Brain microvascular endothelial cell (primary cell): ENCODE measurements at regions not wholly inside any gene's neighbourhood (a gene's known extent, or its start where the extent isn't known, plus 50 kb on each side); places are given as distances from the start of the nearest gene placed in this dataset.

Experiments
- DNase-seq: peaks from one replicate; pipeline ENCODE4 v3.0.0-alpha.2; 2020
- H3K27ac ChIP-seq: fragments of 250-450 bp; sonication (Bioruptor Pico); 2 replicates; pipeline ENCODE4 v1.5.1; 2020; ENCODE audit warnings: mild to moderate bottlenecking, moderate library complexity
- H3K27me3 ChIP-seq: fragments of 250-450 bp; sonication (Bioruptor Pico); replicated peaks from 2 replicates; pipeline ENCODE4 v1.5.1; 2020; ENCODE audit warnings: mild to moderate bottlenecking
- H3K36me3 ChIP-seq: fragments of 250-450 bp; sonication (Bioruptor Pico); replicated peaks from 2 replicates; pipeline ENCODE4 v1.5.1; 2020; ENCODE audit warnings: mild to moderate bottlenecking
- H3K4me3 ChIP-seq: 2 replicates; pipeline ENCODE4 v1.5.1; 2011; ENCODE audit warnings: low read depth, mild to moderate bottlenecking, control low read depth, low read length, moderate library complexity
- in situ Hi-C: cut with HindIII; loops from 2 replicates; pipeline ENCODE4 v1.10.0; 2017; ENCODE audit warnings: low sequenced_read_pairs, low pct_ligation_motif_present
- TF ChIP-seq, protein P1 (sequence below): IDR thresholded peaks from 2 replicates; pipeline ENCODE4 v1.5.1; 2011; ENCODE audit warnings: low read depth, mild to moderate bottlenecking, moderate library complexity, low read length, control low read depth, inconsistent platforms; ENCODE audit errors: missing control alignments

DNA sequence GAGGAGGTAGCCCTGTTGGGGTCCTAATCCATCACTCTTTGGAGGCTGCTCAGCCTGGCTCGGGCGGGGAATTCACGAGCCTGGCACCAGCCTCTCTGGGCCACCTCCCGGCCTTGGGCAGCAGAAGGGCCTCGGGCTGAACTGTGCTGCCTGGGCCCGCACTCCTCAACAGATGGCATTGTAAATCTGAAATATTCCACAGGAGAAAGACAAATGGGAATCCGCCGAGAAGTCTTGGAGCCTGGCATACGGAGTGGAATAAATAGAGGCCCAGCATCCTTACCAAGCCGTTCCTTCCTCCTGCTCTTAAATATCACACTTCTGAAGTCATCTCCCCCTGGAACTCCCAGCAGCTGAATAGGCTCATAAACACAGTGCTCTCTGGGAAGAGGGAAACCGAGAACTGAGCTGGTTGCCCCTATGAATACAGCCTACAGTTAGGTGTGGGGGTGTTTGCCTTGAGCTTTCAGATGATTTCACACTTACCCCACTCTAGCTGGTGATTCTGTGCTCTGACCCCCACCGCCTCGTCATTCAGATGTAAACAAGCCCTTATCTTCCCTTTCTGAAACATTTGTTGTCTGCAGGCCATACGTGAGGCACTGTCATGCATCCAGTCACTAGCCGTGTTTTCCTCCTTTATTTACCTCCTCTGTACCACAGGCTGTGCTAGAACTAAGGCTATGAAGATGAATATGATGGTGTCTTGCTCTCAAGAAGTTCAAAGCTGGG, 455.0 kb upstream of the CLINT1 start:
- DNase-seq = no peak

DNA sequence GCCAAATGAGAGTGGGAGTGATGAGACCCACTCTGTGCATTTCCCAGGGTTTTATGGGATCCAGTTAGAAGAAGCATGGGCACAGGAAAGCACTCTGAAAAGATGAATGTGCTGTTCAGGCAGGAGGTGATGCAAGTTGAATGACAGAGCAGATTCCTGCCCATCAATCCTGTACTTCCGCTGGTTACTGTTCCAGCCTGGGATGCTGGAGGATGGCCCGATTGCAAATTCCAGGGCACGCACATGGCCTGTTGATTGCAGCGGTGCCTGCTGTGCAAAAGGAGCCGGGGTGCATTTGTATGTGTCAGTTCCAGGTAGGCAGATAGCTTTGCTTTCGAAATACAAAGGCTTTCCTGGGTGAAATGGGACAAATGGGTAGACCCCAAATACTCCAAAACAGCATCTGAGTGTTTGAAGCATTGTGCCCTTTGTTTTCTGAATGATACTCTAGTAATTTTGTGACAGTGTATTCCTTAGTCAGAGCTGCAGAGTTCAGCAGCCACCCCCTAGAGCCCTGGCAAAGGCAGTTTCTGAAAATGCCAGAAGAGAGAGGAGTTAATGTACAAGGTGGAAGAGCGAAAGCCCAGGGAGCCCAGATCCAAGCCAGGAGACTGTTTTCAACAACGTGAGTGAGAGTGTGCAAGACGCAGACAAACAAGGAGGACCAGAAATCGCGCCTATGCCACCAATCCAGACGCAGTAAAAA, 454.2 kb upstream of the CLINT1 start:
- TF ChIP-seq, protein P1, sequence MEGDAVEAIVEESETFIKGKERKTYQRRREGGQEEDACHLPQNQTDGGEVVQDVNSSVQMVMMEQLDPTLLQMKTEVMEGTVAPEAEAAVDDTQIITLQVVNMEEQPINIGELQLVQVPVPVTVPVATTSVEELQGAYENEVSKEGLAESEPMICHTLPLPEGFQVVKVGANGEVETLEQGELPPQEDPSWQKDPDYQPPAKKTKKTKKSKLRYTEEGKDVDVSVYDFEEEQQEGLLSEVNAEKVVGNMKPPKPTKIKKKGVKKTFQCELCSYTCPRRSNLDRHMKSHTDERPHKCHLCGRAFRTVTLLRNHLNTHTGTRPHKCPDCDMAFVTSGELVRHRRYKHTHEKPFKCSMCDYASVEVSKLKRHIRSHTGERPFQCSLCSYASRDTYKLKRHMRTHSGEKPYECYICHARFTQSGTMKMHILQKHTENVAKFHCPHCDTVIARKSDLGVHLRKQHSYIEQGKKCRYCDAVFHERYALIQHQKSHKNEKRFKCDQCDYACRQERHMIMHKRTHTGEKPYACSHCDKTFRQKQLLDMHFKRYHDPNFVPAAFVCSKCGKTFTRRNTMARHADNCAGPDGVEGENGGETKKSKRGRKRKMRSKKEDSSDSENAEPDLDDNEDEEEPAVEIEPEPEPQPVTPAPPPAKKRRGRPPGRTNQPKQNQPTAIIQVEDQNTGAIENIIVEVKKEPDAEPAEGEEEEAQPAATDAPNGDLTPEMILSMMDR = no peak
- DNase-seq = no peak
- in situ Hi-C loops = no loop called here
- Histone ChIP-seq H3K36me3 (no peaks in the 10 kb centered on the region), H3K27me3 (no peaks in the 10 kb centered on the region), H3K27ac (no peak overlapping the region), H3K4me3 (no peak overlapping the region)

More for the DNA sequence above, 455.0 kb upstream of the CLINT1 start:
- Histone ChIP-seq H3K27me3 (no peaks in the 10 kb centered on the region), H3K36me3 (no peaks in the 10 kb centered on the region), H3K4me3 (no peak overlapping the region), H3K27ac (no peak overlapping the region)
- in situ Hi-C loops = no loop called here
- TF ChIP-seq, protein P1 = no peak

DNA sequence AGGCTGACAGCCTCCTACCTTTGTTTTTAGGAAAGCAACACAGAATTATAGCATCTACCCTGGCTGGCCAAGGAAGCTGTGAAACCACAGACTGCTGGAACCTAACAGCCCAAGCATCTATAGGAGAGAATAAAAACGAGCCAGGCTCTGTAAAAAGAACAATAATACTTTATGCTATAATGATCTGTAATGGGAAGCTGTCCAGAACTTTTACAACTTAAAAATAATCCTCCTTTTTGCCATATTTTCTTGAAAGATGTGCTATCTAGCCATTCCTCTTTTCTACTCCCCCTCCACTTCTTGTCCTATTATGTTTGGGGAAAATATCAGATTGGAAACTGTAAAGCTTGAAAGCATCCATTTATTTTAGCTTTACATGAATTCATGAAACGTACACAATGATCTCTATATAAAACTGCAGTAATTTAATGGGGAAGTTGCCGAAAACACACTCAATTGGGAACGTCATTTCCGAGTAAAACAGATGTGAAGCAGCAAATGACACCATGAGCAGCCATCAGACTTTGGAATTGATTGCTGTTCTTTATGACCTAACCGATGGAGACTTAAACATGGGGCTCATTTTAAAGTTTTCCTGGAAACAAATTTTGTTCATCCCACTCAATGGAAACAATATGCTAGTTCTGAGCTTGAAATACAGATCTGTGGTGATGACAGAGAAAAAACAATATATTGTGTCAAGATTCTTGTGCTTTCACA, 450.3 kb upstream of the CLINT1 start:
- TF ChIP-seq, protein P1 = no peak
- Histone ChIP-seq H3K36me3 (no peaks in the 10 kb centered on the region), H3K27me3 (no peaks in the 10 kb centered on the region), H3K4me3 (no peak overlapping the region), H3K27ac (no peak overlapping the region)
- DNase-seq = no peak
- in situ Hi-C loops = no loop called here

DNA sequence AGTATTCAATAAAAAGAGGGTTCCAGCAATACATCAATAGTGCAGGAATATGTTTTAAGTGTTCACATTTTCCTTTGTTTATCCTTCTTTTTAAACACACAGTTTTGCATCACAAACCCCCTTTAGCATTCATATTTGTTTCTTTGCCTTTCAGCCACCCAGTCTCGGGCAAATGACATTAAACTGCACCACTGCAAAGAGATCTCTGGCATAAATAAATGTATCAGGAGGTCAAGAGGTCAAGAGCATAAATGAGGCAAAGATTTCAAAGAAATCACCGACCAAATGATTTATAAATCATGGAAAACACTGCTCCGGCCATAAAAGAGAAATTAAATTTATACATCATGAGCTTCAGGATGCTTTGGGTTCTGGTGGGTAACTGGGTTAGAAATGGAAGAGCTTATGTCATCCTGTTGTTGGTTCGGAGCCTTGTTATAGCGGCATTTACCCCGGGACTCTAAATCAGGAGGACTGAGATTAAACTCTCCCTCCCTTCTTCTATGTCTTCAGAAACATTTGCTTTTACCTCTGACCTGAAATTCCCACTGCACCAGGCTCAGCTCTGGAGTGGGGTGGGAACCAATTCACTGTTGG, 449.6 kb upstream of the CLINT1 start:
- H3K27ac ChIP-seq = no peak overlapping the region
- H3K4me3 ChIP-seq = no peak overlapping the region
- no peaks in the 10 kb centered on the region for H3K36me3 ChIP-seq
- H3K27me3 ChIP-seq = no peaks in the 10 kb centered on the region
- DNase-seq = no peak
- in situ Hi-C loops = no loop called here
- TF ChIP-seq, protein P1 = no peak

DNA sequence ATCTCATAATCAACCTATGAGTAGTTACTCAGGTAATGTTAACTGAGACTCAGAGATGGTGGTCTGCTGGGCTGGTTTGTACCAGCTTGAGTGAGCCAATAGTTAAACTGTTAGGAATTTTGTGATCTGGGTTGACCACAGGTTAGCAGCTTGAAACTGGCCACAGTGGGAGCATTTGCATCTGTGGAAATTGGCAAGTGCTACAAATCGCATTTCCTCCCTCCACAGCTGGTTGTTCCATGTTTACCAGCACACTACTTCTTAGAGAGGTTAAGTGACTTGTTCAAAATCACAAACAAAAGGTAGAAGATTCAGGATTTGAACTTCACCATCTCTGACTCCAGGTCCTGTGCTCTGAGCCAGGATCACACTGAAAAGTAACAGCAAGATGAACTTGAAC, 446.9 kb upstream of the CLINT1 start:
- Histone ChIP-seq H3K27ac (no peak overlapping the region), H3K27me3 (no peaks in the 10 kb centered on the region), H3K36me3 (no peaks in the 10 kb centered on the region), H3K4me3 (no peak overlapping the region)
- TF ChIP-seq, protein P1 = no peak
- in situ Hi-C loops = no loop called here
- no peak for DNase-seq
